Motor neuron (in vitro differentiated cells): ENCODE measurements at regions not wholly inside any gene's neighbourhood (a gene's known extent, or its start where the extent isn't known, plus 50 kb on each side); places are given as distances from the start of the nearest gene placed in this dataset.
A peak's percentile ranks its signal among the peaks of the same experiment; 100 is the strongest.

Experiments
- ATAC-seq, 8 experiments: fragments of 200-7000 bp; cut with Tn5 transposase; replicated peaks in 6 of 8; 2 replicates each; pipeline ENCODE4 v1.8.0; 2021; ENCODE audit warnings: mild to moderate bottlenecking in 8 of 8, moderate library complexity in 8 of 8
- H3K27ac ChIP-seq, 2 donors: fragments of 250-450 bp; sonication (Bioruptor Pico); 2 replicates each; pipeline ENCODE4 v1.9.0; 2021; ENCODE audit warnings: antibody characterized with exemption in 2 of 2, mild to moderate bottlenecking in 2 of 2, moderate library complexity in 1 of 2
- H3K4me1 ChIP-seq, 2 donors: fragments of 250-450 bp; sonication (Bioruptor Pico); replicated peaks in 1 of 2; 2 replicates each; pipeline ENCODE4 v1.6.1; 2021; ENCODE audit warnings: antibody characterized with exemption in 2 of 2, mild to moderate bottlenecking in 2 of 2, moderate library complexity in 1 of 2
- H3K4me3 ChIP-seq, 5 donors: fragments of 250-450 bp; sonication (Bioruptor Pico); 2 replicates each; pipeline ENCODE4 v1.9.0; 2021; ENCODE audit warnings: antibody characterized with exemption in 5 of 5, mild to moderate bottlenecking in 5 of 5, moderate library complexity in 4 of 5
- WGBS, 10 experiments: fragments of 450-650 bp; shearing (Covaris generic); methylation state at CpG; one replicate each; pipeline ENCODE4 v1.0.0; 2022; 5-methylcytosine and 5-hydroxymethylcytosine counted together
- in situ Hi-C, 9 experiments: fragments of 400-800 bp; cut with MboI; loops; one replicate each; pipeline ENCODE4 v1.15.0; 2021; ENCODE audit warnings: low sequenced_read_pairs in 9 of 9, low pct_unique_long_range_greater_than_20kb in 2 of 9; ENCODE audit not compliant: unreplicated experiment in 9 of 9

- in situ Hi-C loops: no loop called here
- Histone ChIP-seq H3K27ac (no peak overlapping the region), H3K4me3 (no peak overlapping the region), H3K4me1 (peaks cover 7 to 20% of the 10 kb centered on the region in 2 donors)
- ATAC-seq: peak in 2 of 8 experiments; percentile 66 to 95
- 0 to 100% (median 71%) methylated on average over 1 of the region's 1 CpG; no CpG with 5 or more reads in 2 of the 10 experiments for WGBS, 10 experiments
These were observed 707.1 kb downstream of the EFNA5 start for GRCh38 chr5:106963630-106964029.

DNA sequence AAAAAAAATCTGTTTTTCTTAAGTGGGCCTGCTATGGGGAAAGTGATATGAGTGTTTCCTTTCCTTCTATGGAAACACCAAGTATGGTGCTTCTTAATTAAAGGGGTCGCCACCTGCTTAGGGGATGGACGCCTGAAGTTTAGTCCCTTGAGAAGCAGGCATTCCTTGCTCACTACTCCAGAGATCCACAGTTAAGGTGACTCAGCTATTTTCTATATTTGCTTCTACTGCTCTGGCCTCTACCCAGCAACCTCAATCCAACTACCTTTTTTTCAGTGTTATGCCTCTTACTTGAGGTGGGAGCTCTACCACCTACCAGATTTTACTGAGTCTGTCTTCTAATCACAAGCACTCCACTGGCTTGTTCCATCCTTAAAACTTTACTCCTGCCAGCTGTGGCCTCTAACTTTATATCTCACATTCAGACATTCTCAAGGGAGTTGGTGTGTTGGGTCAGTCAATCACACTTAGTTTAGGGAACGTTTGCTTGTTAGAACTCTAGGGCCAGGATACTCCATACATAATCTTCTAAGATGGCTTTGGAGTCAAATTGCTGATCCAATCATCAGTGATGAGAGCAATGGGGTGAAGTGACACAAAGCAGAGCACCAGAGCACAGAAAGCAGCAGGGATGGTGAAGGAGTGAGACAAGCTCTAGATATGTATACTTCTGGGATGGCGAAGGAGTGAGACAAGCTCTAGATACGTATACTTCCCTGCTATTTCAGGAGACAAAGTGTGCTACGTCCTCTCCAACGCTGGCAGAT, 708.1 kb downstream of the EFNA5 start:
- in situ Hi-C loops: no loop called here
- ATAC-seq: no peak
- H3K27ac ChIP-seq: no peak overlapping the region
- H3K4me1 ChIP-seq: peaks cover 7 to 20% of the 10 kb centered on the region in 2 donors
- no peak overlapping the region for H3K4me3 ChIP-seq
- WGBS, 10 experiments: 41 to 100% (median 90%) methylated on average over 2 to 7 of the region's 7 CpGs

GRCh38 chr5:106959387-106959786, 711.4 kb downstream of the EFNA5 start:
- ATAC-seq: peak in 5 of 8 experiments; percentile 35 to 84 (median 69)
- no peak overlapping the region for H3K27ac ChIP-seq
- WGBS, 10 experiments: 20 to 50% (median 37%) methylated on average over 1 to 2 of the region's 2 CpGs; no CpG with 5 or more reads in 5 of the 10 experiments
- in situ Hi-C loops: no loop called here
- peaks cover 7 to 12% of the 10 kb centered on the region in 2 donors for H3K4me1 ChIP-seq
- no peak overlapping the region for H3K4me3 ChIP-seq

- Histone ChIP-seq H3K4me1 (peaks cover 7% of the 10 kb centered on the region in 2 donors), H3K27ac (no peak overlapping the region), H3K4me3 (no peak overlapping the region)
- 59 to 100% (median 96%) methylated on average over 2 to 3 of the region's 3 CpGs for WGBS, 10 experiments
- in situ Hi-C loops: no loop called here
- no peak for ATAC-seq
These were observed 713.4 kb downstream of the EFNA5 start for GRCh38 chr5:106957336-106957735.

DNA sequence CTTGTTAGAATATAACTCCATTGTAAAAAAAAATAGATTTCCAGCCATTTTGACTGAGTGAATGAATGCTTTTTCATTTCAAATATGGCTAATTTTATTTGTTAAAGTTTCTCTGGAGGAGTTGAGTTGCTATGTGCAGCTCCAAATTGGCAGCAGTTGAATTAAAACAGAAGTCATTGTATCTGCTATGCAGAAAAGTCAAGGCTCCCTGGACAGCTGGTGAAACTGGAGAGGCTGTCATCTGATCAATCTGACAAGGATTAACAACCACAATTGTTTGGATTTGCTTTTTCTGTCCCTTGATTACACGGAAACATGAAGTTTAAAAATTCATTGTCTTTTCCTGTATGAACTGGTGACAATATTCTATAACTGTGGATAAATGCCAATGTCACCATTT, 713.9 kb downstream of the EFNA5 start:
- ATAC-seq: peak in 1 of 8 experiments; percentile 39
- in situ Hi-C loops: no loop called here
- 0 to 71% (median 33%) methylated on average over 1 of the region's 1 CpG; no CpG with 5 or more reads in 1 of the 10 experiments for WGBS, 10 experiments
- peaks cover 7% of the 10 kb centered on the region in 2 donors for H3K4me1 ChIP-seq
- H3K27ac ChIP-seq: no peak overlapping the region
- H3K4me3 ChIP-seq: no peak overlapping the region

DNA sequence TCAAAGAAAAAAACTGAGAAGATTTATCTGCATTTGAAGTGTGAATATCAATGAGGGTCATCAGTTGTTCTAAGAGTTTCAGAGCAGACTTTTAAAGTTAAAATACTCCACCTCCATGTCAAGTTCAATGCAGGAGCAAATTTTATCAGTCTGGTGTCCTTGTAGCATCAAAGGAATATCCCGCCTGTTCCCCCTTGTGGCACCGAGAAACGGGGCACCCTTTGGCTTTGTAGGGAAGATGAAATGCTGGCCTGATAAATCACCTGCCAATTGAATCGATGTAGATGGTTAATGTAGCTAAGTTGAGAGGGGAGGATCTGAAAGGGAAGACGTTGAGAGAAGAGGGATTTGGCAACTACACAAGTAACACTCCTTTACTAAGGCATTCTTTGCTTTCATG, 714.5 kb downstream of the EFNA5 start:
- in situ Hi-C loops: no loop called here
- ATAC-seq: no peak
- Histone ChIP-seq H3K4me1 (peaks cover 7% of the 10 kb centered on the region in 2 donors), H3K27ac (no peak overlapping the region), H3K4me3 (no peak overlapping the region)
- WGBS, 10 experiments: 20 to 95% (median 52%) methylated on average over 1 to 5 of the region's 5 CpGs

- no peak for ATAC-seq
- H3K4me1 ChIP-seq: no peaks in the 10 kb centered on the region
- in situ Hi-C loops: no loop called here
- H3K4me3 ChIP-seq: no peak overlapping the region
- H3K27ac ChIP-seq: no peak overlapping the region
- 20 to 100% (median 96%) methylated on average over 1 to 3 of the region's 3 CpGs; no CpG with 5 or more reads in 2 of the 10 experiments for WGBS, 10 experiments
These were observed 729.8 kb downstream of the EFNA5 start for GRCh38 chr5:106940986-106941385.

DNA sequence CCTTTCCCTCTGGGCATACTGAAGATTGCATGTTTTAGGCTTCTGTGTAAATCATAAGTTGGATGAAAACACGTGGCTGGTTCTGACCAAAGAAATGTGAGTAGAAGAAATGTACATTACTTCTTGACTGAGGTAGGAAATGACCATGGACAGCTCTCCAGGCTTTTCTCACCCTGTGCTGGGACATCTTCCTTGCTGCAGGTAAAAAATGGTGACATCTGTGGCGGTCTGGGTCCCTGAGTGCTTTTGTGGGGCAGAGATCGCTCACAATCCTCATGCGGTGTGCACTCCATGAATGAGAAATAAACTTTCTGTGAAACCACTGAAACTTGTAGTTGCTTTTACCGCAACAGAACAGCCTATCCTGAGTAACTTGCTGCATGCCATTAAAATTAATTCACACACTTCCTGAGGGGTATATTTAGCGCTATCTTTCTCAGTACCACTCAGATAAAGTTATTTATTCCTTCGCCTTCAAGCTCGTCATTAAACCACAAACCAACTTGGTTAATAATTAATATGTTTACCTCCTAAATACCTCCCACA, 730.4 kb downstream of the EFNA5 start:
- 40 to 100% (median 90%) methylated on average over 1 to 8 of the region's 8 CpGs; no CpG with 5 or more reads in 1 of the 10 experiments for WGBS, 10 experiments
- Histone ChIP-seq H3K4me1 (no peaks in the 10 kb centered on the region), H3K27ac (no peak overlapping the region), H3K4me3 (no peak overlapping the region)
- in situ Hi-C loops: no loop called here
- no peak for ATAC-seq

- no peak overlapping the region for H3K27ac ChIP-seq
- WGBS, 10 experiments: 75 to 100% (median 100%) methylated on average over 1 of the region's 1 CpG; no CpG with 5 or more reads in 3 of the 10 experiments
- H3K4me1 ChIP-seq: no peaks in the 10 kb centered on the region
- no peak overlapping the region for H3K4me3 ChIP-seq
- ATAC-seq: no peak
- in situ Hi-C loops: no loop called here
These were observed 747.3 kb downstream of the EFNA5 start for GRCh38 chr5:106923409-106923808.

DNA sequence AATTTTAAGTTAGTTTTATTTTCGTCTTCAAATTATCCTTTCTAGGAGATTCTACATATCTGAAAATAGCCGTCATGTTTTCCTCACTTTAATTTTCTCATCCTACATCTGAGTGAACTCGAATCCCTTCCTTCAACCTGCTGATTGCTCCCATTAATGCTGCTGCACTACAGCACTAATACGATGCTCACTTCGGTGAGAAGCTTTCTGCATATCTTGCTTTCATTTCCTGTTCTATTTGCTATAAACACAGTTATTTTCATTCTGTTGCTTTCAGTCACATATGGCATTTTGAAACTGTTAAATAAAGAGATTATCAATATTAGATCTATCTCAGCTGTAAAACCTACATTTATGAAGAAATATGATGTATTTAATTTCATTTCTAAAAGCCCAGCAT, 749.2 kb downstream of the EFNA5 start:
- Histone ChIP-seq H3K4me3 (no peak overlapping the region), H3K4me1 (no peaks in the 10 kb centered on the region), H3K27ac (no peak overlapping the region)
- peak in 1 of 8 experiments; percentile 9 for ATAC-seq
- in situ Hi-C loops: no loop called here
- 21 to 96% (median 76%) methylated on average over 2 to 5 of the region's 5 CpGs for WGBS, 10 experiments

- Histone ChIP-seq H3K27ac (no peak overlapping the region), H3K4me3 (no peak overlapping the region), H3K4me1 (peaks cover 5 to 20% of the 10 kb centered on the region in 2 donors)
- ATAC-seq: no peak
- WGBS, 10 experiments: 61 to 100% (median 94%) methylated on average over 2 to 3 of the region's 3 CpGs
- in situ Hi-C loops: no loop called here
These were observed 760.3 kb downstream of the EFNA5 start for GRCh38 chr5:106910486-106910885.

- in situ Hi-C loops: no loop called here
- Histone ChIP-seq H3K4me1 (peaks cover 6 to 25% of the 10 kb centered on the region in 2 donors), H3K4me3 (no peak overlapping the region), H3K27ac (no peak overlapping the region)
- whole genome bisulfite sequencing, 10 experiments: 0 to 100% (median 86%) methylated on average over 1 of the region's 1 CpG; no CpG with 5 or more reads in 4 of the 10 experiments
- ATAC-seq: no peak
These were observed 761.0 kb downstream of the EFNA5 start for GRCh38 chr5:106909716-106910115.

DNA sequence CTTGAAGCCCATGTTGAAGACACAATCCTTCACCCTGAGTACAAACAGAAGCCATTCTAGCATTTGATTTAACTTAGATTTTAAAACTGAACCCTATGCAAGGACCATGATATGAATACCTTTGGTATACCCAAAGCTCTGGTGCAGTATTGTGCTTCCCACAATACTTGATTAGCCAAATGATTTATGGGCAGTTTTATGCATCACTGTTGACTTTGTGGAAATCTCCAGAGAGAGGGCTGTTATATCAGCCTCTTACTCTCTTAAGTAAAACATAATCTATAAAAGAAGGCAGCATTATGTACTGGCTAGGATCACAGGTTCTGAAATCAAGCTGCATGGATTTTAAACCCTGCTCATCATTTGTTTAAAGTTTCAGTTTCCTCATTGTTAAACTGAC, 762.8 kb downstream of the EFNA5 start:
- H3K4me1 ChIP-seq: peaks cover 6 to 25% of the 10 kb centered on the region in 2 donors
- in situ Hi-C loops: no loop called here
- ATAC-seq: peak in 5 of 8 experiments; percentile 37 to 80 (median 70)
- no peak overlapping the region for H3K4me3 ChIP-seq
- H3K27ac ChIP-seq: no peak overlapping the region
